HG03097 (cell line): ENCODE measurements at regions not wholly inside any gene's neighbourhood (a gene's known extent, or its start where the extent isn't known, plus 50 kb on each side); places are given as distances from the start of the nearest gene placed in this dataset.

ENCODE experiments used
- ATAC-seq: cut with Tn5 transposase; IDR thresholded peaks from one replicate; pipeline ENCODE4 v1.9.1; 2021; ENCODE audit not compliant: unreplicated experiment, low FRiP score

- ATAC-seq, result no peak
Observed at GRCh38 chr6:105824732-105825131, 261.4 kb upstream of the PRDM1 start.

- no peak for ATAC-seq
Observed at GRCh38 chr6:105821777-105822176, 264.4 kb upstream of the PRDM1 start.

- ATAC-seq, result no peak
Observed at GRCh38 chr6:105821027-105821426, 265.1 kb upstream of the PRDM1 start.

GRCh38 chr6:105819745-105820144, 266.4 kb upstream of the PRDM1 start:
- ATAC-seq, result no peak

GRCh38 chr6:105818505-105818904, 267.6 kb upstream of the PRDM1 start:
- no peak for ATAC-seq

GRCh38 chr6:105817961-105818360, 268.2 kb upstream of the PRDM1 start:
- no peak for ATAC-seq

GRCh38 chr6:105817370-105817769, 268.8 kb upstream of the PRDM1 start:
- ATAC-seq, result no peak

GRCh38 chr6:105816847-105817246, 269.3 kb upstream of the PRDM1 start:
- ATAC-seq, result no peak

- no peak for ATAC-seq
Observed at GRCh38 chr6:105815661-105816555, 270.2 kb upstream of the PRDM1 start.

GRCh38 chr6:105814745-105815536, 271.2 kb upstream of the PRDM1 start:
- no peak for ATAC-seq

GRCh38 chr6:105810922-105811482, 275.1 kb upstream of the PRDM1 start:
- ATAC-seq, result no peak

GRCh38 chr6:105810105-105810921, 275.8 kb upstream of the PRDM1 start:
- peak; percentile 65 for ATAC-seq

GRCh38 chr6:105808571-105808970, 277.6 kb upstream of the PRDM1 start:
- no peak for ATAC-seq

- ATAC-seq, result no peak
Observed at GRCh38 chr6:105807905-105808304, 278.2 kb upstream of the PRDM1 start.

GRCh38 chr6:105806486-105806920, 279.6 kb upstream of the PRDM1 start:
- no peak for ATAC-seq

GRCh38 chr6:105805501-105806023, 280.6 kb upstream of the PRDM1 start:
- no peak for ATAC-seq

GRCh38 chr6:105804424-105804823, 281.7 kb upstream of the PRDM1 start:
- ATAC-seq, result no peak

GRCh38 chr6:105804000-105804399, 282.1 kb upstream of the PRDM1 start:
- no peak for ATAC-seq

- no peak for ATAC-seq
Observed at GRCh38 chr6:105803442-105803841, 282.7 kb upstream of the PRDM1 start.

GRCh38 chr6:105802703-105803102, 283.4 kb upstream of the PRDM1 start:
- no peak for ATAC-seq
